ENCODE measurements at regions not wholly inside any gene's neighbourhood (a gene's known extent, or its start where the extent isn't known, plus 50 kb on each side); places are given as distances from the start of the nearest gene placed in this dataset.

DNA sequence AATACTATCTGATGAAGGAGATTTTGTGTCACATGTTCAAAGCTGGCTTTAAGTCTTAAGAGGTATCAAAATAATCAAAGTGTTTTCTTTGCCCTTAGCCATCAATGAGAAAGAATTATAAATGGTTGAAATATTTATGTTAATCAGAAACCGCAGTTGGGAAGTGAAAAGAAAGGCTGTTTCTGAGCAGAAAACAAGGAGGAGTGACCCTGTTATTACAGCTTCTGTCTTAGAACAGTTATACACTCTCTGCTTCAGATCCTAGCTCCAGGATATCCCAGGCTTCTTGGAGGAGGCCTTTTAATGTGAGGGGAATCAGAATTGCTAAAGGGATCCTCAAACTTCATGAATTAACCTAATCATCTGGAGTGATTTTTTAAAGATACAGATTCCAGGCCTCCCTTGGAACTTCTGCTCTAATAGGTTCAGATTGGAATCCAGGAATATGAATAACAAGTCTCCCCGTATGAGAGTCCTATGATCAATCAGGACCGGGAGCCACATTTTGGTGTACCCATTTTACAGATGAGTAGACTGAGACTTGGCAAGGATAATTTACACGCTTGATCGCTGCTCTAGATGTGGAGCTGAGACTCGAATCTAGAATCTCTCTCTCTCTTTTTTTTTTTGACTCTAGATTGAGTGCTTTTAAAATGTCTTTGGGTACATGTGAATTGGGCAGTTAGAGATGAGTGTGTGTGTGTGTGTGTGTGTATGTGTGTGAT is 50.8 kb upstream of the JAG1 start:
- H4K20me1 ChIP-seq (ENCODE audit: insufficient read depth, low read length) = no peaks in the 10 kb centered on the region
- no peaks in the 10 kb centered on the region for H3K9me3 ChIP-seq (replicated peaks; ENCODE audit: insufficient read depth, low read length)
- no peak overlapping the region for H3K4me3 ChIP-seq (ENCODE audit: low read length)
- H3K9me2 ChIP-seq (replicated peaks; ENCODE audit: insufficient read depth, low read length) = no peaks in the 10 kb centered on the region
- H3F3A ChIP-seq (ENCODE audit: insufficient read depth, low read length) = no peaks in the 10 kb centered on the region
- no peak overlapping the region for H3K4me2 ChIP-seq (ENCODE audit: low read depth, low read length)
- H3K4me1 ChIP-seq (ENCODE audit: low read length) = no peaks in the 10 kb centered on the region
- H3K36me3 ChIP-seq (replicated peaks; ENCODE audit: insufficient read depth, low read length) = no peaks in the 10 kb centered on the region
- H3K27ac ChIP-seq (ENCODE audit: low read length) = no peak overlapping the region
- no peaks in the 10 kb centered on the region for H3K27me3 ChIP-seq (replicated peaks; ENCODE audit: insufficient read depth, low read length)
- H2AFZ ChIP-seq (ENCODE audit: low read length) = no peak overlapping the region
- no peaks in the 10 kb centered on the region for H3K79me2 ChIP-seq (ENCODE audit: low read length)
- TF ChIP-seq EZH2 (optimal IDR thresholded peaks at IDR 0.05; ENCODE audit: low read depth, low read length) (no peak), EZH2phosphoT487 (IDR thresholded peaks at IDR 0.05; ENCODE audit: low read length) (no peak)
- TF ChIP-seq, protein P1, sequence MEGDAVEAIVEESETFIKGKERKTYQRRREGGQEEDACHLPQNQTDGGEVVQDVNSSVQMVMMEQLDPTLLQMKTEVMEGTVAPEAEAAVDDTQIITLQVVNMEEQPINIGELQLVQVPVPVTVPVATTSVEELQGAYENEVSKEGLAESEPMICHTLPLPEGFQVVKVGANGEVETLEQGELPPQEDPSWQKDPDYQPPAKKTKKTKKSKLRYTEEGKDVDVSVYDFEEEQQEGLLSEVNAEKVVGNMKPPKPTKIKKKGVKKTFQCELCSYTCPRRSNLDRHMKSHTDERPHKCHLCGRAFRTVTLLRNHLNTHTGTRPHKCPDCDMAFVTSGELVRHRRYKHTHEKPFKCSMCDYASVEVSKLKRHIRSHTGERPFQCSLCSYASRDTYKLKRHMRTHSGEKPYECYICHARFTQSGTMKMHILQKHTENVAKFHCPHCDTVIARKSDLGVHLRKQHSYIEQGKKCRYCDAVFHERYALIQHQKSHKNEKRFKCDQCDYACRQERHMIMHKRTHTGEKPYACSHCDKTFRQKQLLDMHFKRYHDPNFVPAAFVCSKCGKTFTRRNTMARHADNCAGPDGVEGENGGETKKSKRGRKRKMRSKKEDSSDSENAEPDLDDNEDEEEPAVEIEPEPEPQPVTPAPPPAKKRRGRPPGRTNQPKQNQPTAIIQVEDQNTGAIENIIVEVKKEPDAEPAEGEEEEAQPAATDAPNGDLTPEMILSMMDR (IDR thresholded peaks at IDR 0.05; ENCODE audit: low read length) = no peak
- no peak for DNase-seq
- H3K9ac ChIP-seq (ENCODE audit: low read length) = no peak overlapping the region

DNA sequence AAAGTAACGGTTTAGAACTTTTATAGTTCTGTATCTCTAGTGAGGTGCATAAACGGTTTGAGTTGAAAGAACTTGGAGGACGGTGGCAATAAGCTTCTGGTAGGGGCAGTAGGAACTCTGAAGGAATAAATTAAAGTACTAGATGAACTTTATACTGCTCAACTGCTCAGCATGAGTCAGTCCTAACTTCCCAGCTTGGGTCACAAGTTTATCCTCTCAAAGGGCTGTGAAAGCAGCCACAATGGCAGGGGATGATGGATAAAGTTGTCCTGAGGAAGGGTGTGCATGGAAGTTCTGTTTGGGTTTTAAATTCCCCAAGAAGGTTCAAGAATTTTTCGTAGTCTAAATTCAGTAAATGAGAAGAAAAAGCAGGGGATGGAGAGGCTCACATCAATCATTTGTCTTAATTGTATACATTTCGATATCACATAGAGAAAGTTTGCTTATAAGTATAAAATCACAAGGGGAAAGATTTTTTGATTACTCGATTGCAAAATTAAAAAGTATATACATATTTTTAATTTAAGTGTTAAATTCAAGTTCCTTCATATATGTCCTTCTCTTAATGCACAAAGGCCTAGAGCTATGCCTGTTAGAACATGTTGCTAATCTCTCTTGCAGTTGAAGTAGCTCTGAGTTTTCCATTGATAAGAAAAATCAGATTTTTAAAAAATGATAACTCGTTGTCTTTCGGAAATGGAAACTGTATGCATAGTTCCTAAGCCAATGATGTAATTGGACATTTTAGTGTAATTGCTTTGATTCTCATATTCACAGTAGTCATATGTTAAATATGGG is 55.3 kb upstream of the JAG1 start:
- H3K36me3 ChIP-seq (replicated peaks; ENCODE audit: insufficient read depth, low read length) = no peaks in the 10 kb centered on the region
- H3K9ac ChIP-seq (ENCODE audit: low read length) = no peak overlapping the region
- H3K4me3 ChIP-seq (ENCODE audit: low read length) = no peak overlapping the region
- no peaks in the 10 kb centered on the region for H3K79me2 ChIP-seq (ENCODE audit: low read length)
- no peak overlapping the region for H3K27ac ChIP-seq (ENCODE audit: low read length)
- H2AFZ ChIP-seq (ENCODE audit: low read length) = no peak overlapping the region
- no peak for TF ChIP-seq EZH2phosphoT487 (IDR thresholded peaks at IDR 0.05; ENCODE audit: low read length)
- no peak for TF ChIP-seq EZH2 (optimal IDR thresholded peaks at IDR 0.05; ENCODE audit: low read depth, low read length)
- TF ChIP-seq, protein P1 (IDR thresholded peaks at IDR 0.05; ENCODE audit: low read length) = no peak
- no peaks in the 10 kb centered on the region for H3K4me1 ChIP-seq (ENCODE audit: low read length)
- H3K4me2 ChIP-seq (ENCODE audit: low read depth, low read length) = no peak overlapping the region
- no peak for DNase-seq
- H4K20me1 ChIP-seq (ENCODE audit: insufficient read depth, low read length) = no peaks in the 10 kb centered on the region
- H3F3A ChIP-seq (ENCODE audit: insufficient read depth, low read length) = no peaks in the 10 kb centered on the region
- H3K9me3 ChIP-seq (replicated peaks; ENCODE audit: insufficient read depth, low read length) = no peaks in the 10 kb centered on the region
- H3K27me3 ChIP-seq (replicated peaks; ENCODE audit: insufficient read depth, low read length) = no peaks in the 10 kb centered on the region
- no peaks in the 10 kb centered on the region for H3K9me2 ChIP-seq (replicated peaks; ENCODE audit: insufficient read depth, low read length)

DNA sequence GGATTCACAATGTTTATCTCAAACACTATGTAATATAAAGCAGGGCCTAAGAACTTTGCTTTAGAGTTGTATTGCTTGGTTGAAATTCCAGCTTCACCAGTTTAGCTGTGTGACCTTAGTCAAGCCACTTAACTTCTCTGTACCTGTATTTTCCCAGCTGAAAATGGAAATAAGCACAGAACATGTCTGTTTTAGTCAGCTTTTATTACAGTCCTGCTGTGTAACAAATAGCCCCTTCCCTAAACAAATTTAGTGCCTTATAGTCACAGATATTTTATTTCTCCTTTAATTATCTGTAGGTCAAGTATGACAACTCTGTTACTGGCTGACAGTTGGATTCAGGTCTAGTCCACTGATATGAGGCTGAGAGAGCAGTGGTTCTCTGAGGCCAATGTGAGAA is 56.0 kb upstream of the JAG1 start:
- no peaks in the 10 kb centered on the region for H3K4me1 ChIP-seq (ENCODE audit: low read length)
- no peaks in the 10 kb centered on the region for H4K20me1 ChIP-seq (ENCODE audit: insufficient read depth, low read length)
- DNase-seq = no peak
- H3K4me2 ChIP-seq (ENCODE audit: low read depth, low read length) = no peak overlapping the region
- no peak for TF ChIP-seq EZH2phosphoT487 (IDR thresholded peaks at IDR 0.05; ENCODE audit: low read length)
- TF ChIP-seq, protein P1 (IDR thresholded peaks at IDR 0.05; ENCODE audit: low read length) = no peak
- TF ChIP-seq EZH2 (optimal IDR thresholded peaks at IDR 0.05; ENCODE audit: low read depth, low read length) = no peak
- no peaks in the 10 kb centered on the region for H3F3A ChIP-seq (ENCODE audit: insufficient read depth, low read length)
- H3K27me3 ChIP-seq (replicated peaks; ENCODE audit: insufficient read depth, low read length) = no peaks in the 10 kb centered on the region
- H3K27ac ChIP-seq (ENCODE audit: low read length) = no peak overlapping the region
- no peak overlapping the region for H3K4me3 ChIP-seq (ENCODE audit: low read length)
- H3K9ac ChIP-seq (ENCODE audit: low read length) = no peak overlapping the region
- no peaks in the 10 kb centered on the region for H3K9me3 ChIP-seq (replicated peaks; ENCODE audit: insufficient read depth, low read length)
- H3K9me2 ChIP-seq (replicated peaks; ENCODE audit: insufficient read depth, low read length) = no peaks in the 10 kb centered on the region
- H3K79me2 ChIP-seq (ENCODE audit: low read length) = no peaks in the 10 kb centered on the region
- no peak overlapping the region for H2AFZ ChIP-seq (ENCODE audit: low read length)
- no peaks in the 10 kb centered on the region for H3K36me3 ChIP-seq (replicated peaks; ENCODE audit: insufficient read depth, low read length)
